Ovary (tissue), 7 donors: ENCODE measurements at regions not wholly inside any gene's neighbourhood (a gene's known extent, or its start where the extent isn't known, plus 50 kb on each side); places are given as distances from the start of the nearest gene placed in this dataset.
"Not testable (repeated sequence)": the region's sequence is repeated elsewhere in the genome, so short reads cannot be mapped to it uniquely, and the experiment has no call there.

Experiments used
- DNase-seq, 5 donors: peaks; one replicate each; pipeline ENCODE4 v3.0.0-alpha.2; 2019 to 2020
- H3K27ac ChIP-seq, 2 donors: fragments of 200-600 bp; one replicate each; pipeline versions ENCODE4 v1.5.1 to v1.8.0; 2019 to 2022
- H3K27me3 ChIP-seq: fragments of 200-600 bp; one replicate; pipeline ENCODE4 v1.8.0; 2022
- H3K36me3 ChIP-seq: fragments of 200-600 bp; sonication (generic); one replicate; pipeline ENCODE4 v1.5.1; 2019
- H3K4me1 ChIP-seq: one replicate; pipeline ENCODE4 v1.8.1; 2013; ENCODE audit warnings: mild to moderate bottlenecking, moderate library complexity; ENCODE audit not compliant: insufficient read depth
- H3K4me3 ChIP-seq: fragments of 200-600 bp; sonication (generic); one replicate; pipeline ENCODE4 v1.5.1; 2017
- H3K9me3 ChIP-seq, 2 donors: fragments of 200-600 bp in 1 of 2; sonication (generic) in 1 of 2; one replicate each; pipeline versions ENCODE4 v1.5.1 to v1.8.1; 2013 to 2019; ENCODE audit warnings: mild to moderate bottlenecking in 1 of 2, moderate library complexity in 1 of 2
- CTCF ChIP-seq, 3 donors: fragments of 450-650 bp in 2 of 3; fragments of 200-600 bp in 1 of 3; IDR thresholded peaks; one replicate each; pipeline versions ENCODE4 v1.5.1 to v1.8.0; 2016 to 2022; ENCODE audit warnings: antibody characterized with exemption in 3 of 3, mild to moderate bottlenecking in 1 of 3
- EP300 ChIP-seq: sonication (generic); formaldehyde crosslinking; IDR thresholded peaks from one replicate; pipeline ENCODE4 v1.6.1; 2017; ENCODE audit warnings: antibody characterized with exemption
- POLR2A ChIP-seq: fragments of 450-650 bp; IDR thresholded peaks from one replicate; pipeline ENCODE4 v1.6.1; 2017; ENCODE audit warnings: antibody characterized with exemption, mild to moderate bottlenecking, moderate library complexity
- WGBS, 3 donors: extraction: QIAGEN DNeasy Blood & Tissue Kit in 1 of 3; methylation state at CpG; one replicate each; pipeline versions ENCODE4 v1.1.5 to v1.1.7; 2013 to 2017; 5-methylcytosine and 5-hydroxymethylcytosine counted together
- intact Hi-C, 4 donors: fragments of 100-400 bp; cut with DNase I; formaldehyde crosslinking; loops; one replicate each; pipeline versions ENCODE4 v1.11.0 to v1.15.1; 2022 to 2023
- donor health status: DM: no; HTN: no; CAD: no; lungs with moderate emphysema.
- donor health status: DM: no; HTN: no; CAD: no.
- donor health status: Bipolar disorder and iron deficiency.
- donor health status: DM: no; HTN: no; CAD: no.
- donor health status: DM: yes; HTN: yes; CAD: no.

- Histone ChIP-seq H3K4me1 (no peaks in the 10 kb centered on the region), H3K4me3 (no peak overlapping the region), H3K27me3 (no peaks in the 10 kb centered on the region), H3K9me3 (no peaks in the 10 kb centered on the region), H3K27ac (no peak overlapping the region), H3K36me3 (no peaks in the 10 kb centered on the region)
- intact Hi-C loops: no loop called here
- TF ChIP-seq EP300: no peak
- no peak for TF ChIP-seq POLR2A
- no peak for TF ChIP-seq CTCF (IDR thresholded peaks at IDR 0.05)
- 51 to 59% (median 58%) methylated on average over 5 of the region's 5 CpGs for WGBS, 3 donors
- no peak for DNase-seq
Measured at GRCh38 chr6:62775427-62776022, 435.7 kb upstream of the FKBP1C start.

DNA sequence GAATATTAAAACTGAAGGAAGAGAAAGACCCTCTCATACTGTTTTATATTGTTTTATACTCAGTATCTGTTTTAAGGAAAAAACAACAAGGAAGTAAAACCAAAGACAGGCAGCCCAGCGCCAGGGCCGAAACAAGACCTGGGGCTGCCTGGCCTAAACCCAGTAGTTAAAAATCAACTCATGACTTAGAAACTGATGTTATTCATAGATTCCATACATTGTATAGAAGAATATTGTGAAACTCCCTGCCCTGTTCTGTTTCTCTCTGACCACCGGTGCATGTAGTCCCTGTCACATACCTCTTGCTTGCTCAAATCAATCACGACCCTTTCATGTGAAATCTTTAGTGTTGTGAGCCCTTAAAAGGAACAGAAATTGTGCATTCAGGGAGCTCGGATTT is 445.1 kb upstream of the FKBP1C start:
- H3K9me3 ChIP-seq, H3K4me3 ChIP-seq, H3K36me3 ChIP-seq, H3K27me3 ChIP-seq, H3K27ac ChIP-seq, H3K4me1 ChIP-seq, intact Hi-C loops, DNase-seq: not testable (repeated sequence)
- WGBS, 3 donors: 76 to 88% (median 81%) methylated on average over 5 of the region's 5 CpGs

DNA sequence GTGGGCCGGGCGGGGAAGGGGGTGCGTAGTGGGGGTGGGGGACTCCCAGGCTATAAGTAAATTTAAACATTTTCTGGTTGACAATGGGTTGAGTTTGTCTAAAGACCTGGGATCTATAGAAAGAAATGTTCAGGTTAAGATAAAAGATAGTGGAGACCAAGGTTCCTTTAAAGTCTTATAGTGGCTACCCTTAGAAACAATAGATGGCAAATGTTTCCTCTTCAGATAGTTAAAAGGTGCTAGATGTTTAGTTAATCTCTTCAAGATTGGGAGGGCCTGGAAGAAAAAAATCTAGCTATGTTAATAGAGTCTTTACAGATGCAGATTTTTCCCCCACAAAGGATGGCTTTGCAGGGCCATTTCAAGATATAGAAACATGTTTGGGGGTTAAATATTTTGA is 446.4 kb upstream of the FKBP1C start:
- intact Hi-C loops: no loop called here
- Histone ChIP-seq H3K36me3 (no peaks in the 10 kb centered on the region), H3K4me1 (no peaks in the 10 kb centered on the region), H3K9me3 (no peaks in the 10 kb centered on the region), H3K27me3 (no peaks in the 10 kb centered on the region), H3K27ac (no peak overlapping the region), H3K4me3 (no peak overlapping the region)
- TF ChIP-seq EP300 (no peak), CTCF (IDR thresholded peaks at IDR 0.05) (no peak), POLR2A (no peak)
- no peak for DNase-seq
- WGBS, 3 donors: 87 to 95% (median 88%) methylated on average over 3 of the region's 3 CpGs

DNA sequence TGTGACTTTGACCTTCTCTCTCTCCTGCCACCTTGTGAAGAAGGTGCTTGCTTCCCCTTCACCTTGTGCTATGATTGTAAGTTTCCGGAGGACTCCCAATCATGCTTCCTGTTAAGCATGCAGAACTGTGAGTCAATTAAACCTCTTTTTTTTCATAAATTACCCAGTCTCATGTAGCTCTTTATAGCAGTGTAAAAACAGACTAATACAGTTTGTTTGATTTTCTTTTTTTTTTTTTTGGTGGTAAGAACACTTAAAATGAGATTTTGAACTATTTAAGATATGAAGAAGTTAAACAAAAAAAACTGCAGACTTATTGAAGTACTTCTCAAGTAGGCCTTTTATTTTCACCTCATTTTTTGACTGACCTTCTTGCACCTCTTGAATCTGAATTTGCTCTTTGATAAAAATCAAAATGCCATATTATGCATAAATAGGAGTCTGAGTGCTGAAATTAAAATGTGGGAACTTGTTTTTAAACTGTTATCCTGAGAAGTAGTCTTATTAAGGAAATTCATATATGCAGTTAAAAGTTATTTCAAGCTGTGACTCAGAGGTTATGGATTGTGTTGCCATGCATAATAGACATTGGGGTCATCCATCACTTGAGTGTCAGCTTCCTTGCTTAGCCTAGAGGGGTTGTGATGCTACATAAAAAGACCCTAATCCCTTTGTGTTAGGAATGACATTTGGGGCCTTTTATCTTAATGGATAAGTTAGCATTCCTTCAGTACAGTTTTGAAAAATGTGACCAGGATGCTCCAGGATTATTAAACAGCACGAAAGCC is 447.9 kb upstream of the FKBP1C start:
- H3K9me3 ChIP-seq: no peaks in the 10 kb centered on the region
- DNase-seq: no peak

More for the DNA sequence above, 447.9 kb upstream of the FKBP1C start:
- Histone ChIP-seq H3K4me1 (no peaks in the 10 kb centered on the region), H3K4me3 (no peak overlapping the region), H3K27ac (no peak overlapping the region), H3K36me3 (no peaks in the 10 kb centered on the region), H3K27me3 (no peaks in the 10 kb centered on the region)
- intact Hi-C loops: no loop called here
- TF ChIP-seq EP300 (no peak), POLR2A (no peak), CTCF (IDR thresholded peaks at IDR 0.05) (no peak)
- 73 to 81% (median 80%) methylated on average over 2 of the region's 2 CpGs for WGBS, 3 donors
